NCI-H146 treated with DMSO at 0.1 percent for 48 hours (cell line): ENCODE measurements at regions not wholly inside any gene's neighbourhood (a gene's known extent, or its start where the extent isn't known, plus 50 kb on each side); places are given as distances from the start of the nearest gene placed in this dataset.

Experiments
- DNase-seq: peaks from one replicate; lab custom pipeline; 2025; ENCODE audit not compliant: unreplicated experiment; lab: John Stamatoyannopoulos, UW

GRCh38 chr10:83352588-83352987 is 786.7 kb upstream of the GHITM start:
- DNase-seq: no peak

- no peak for DNase-seq
Measured at GRCh38 chr10:83354456-83354855, 784.9 kb upstream of the GHITM start.

- DNase-seq: no peak
Measured at GRCh38 chr10:83357004-83357403, 782.3 kb upstream of the GHITM start.

- DNase-seq: no peak
Measured at GRCh38 chr10:83357627-83358026, 781.7 kb upstream of the GHITM start.

- DNase-seq: no peak
Measured at GRCh38 chr10:83367036-83367435, 772.3 kb upstream of the GHITM start.

- no peak for DNase-seq
Measured at GRCh38 chr10:83371696-83372490, 767.4 kb upstream of the GHITM start.

GRCh38 chr10:83372646-83373045 is 766.7 kb upstream of the GHITM start:
- DNase-seq: no peak

GRCh38 chr10:83373671-83374070 is 765.6 kb upstream of the GHITM start:
- no peak for DNase-seq

GRCh38 chr10:83374741-83375140 is 764.6 kb upstream of the GHITM start:
- DNase-seq: no peak

GRCh38 chr10:83375274-83375673 is 764.0 kb upstream of the GHITM start:
- DNase-seq: no peak

- no peak for DNase-seq
Measured at GRCh38 chr10:83397806-83398205, 741.5 kb upstream of the GHITM start.

- DNase-seq: no peak
Measured at GRCh38 chr10:83410570-83410969, 728.7 kb upstream of the GHITM start.

- DNase-seq: no peak
Measured at GRCh38 chr10:83425306-83425705, 714.0 kb upstream of the GHITM start.

GRCh38 chr10:83427101-83427500 is 712.2 kb upstream of the GHITM start:
- DNase-seq: no peak

- no peak for DNase-seq
Measured at GRCh38 chr10:83432261-83433045, 706.9 kb upstream of the GHITM start.

GRCh38 chr10:83433705-83434104 is 705.6 kb upstream of the GHITM start:
- no peak for DNase-seq

GRCh38 chr10:83448013-83448412 is 691.3 kb upstream of the GHITM start:
- DNase-seq: no peak

- DNase-seq: no peak
Measured at GRCh38 chr10:83458611-83459010, 680.7 kb upstream of the GHITM start.

- no peak for DNase-seq
Measured at GRCh38 chr10:83459124-83459523, 680.2 kb upstream of the GHITM start.

- no peak for DNase-seq
Measured at GRCh38 chr10:83469728-83470331, 669.5 kb upstream of the GHITM start.

- DNase-seq: no peak
Measured at GRCh38 chr10:83476211-83476610, 663.1 kb upstream of the GHITM start.

GRCh38 chr10:83489161-83489560 is 650.1 kb upstream of the GHITM start:
- no peak for DNase-seq
